Right ventricle myocardium superior (tissue), 1 donor: ENCODE measurements at regions not wholly inside any gene's neighbourhood (a gene's known extent, or its start where the extent isn't known, plus 50 kb on each side); places are given as distances from the start of the nearest gene placed in this dataset.

Experiments used
- ATAC-seq: fragments of 200-7000 bp; cut with Tn5 transposase; one replicate; pipeline ENCODE4 v1.9.1; 2020; ENCODE audit warnings: mild to moderate bottlenecking; ENCODE audit not compliant: poor library complexity
- DNase-seq: peaks from one replicate; pipeline ENCODE4 v3.0.0-alpha.2; 2020
- intact Hi-C: fragments of 100-400 bp; cut with DNase I; formaldehyde crosslinking; loops from one replicate; pipeline ENCODE4 v1.11.2; 2022
- donor health status: DM: no; HTN: yes; CAD: no; lungs with severe emphysema.

DNA sequence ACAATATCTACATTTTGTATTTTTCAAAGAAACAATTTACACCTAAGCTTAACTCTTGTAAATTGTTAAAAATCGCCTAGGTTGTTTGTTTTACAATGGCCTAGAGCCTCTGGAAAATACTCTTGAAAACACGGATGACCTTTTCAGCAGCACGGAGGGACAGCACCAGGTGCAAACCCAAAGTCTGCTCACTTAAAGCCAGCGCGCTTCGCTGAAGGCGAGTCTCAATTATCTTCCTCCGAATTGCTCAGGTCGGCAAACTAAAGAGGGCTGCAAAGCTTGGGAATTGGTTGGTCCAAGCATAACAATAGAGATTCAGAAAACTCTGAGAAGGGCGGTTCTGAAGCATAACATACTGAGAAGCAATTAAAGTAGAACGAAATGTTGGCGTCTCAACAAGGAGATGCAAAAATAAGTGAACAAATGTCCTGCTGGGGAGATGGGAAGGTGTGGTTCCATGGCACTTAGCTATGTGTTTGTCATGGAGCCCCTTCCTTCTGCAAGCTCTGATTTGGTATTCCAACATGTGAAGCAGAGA, 139.9 kb upstream of the PITRM1 start:
- DNase-seq = no peak
- ATAC-seq = no peak
- intact Hi-C loops = no loop called here

- DNase-seq (no peak), ATAC-seq (no peak)
- intact Hi-C loops = no loop called here
Observed at GRCh38 chr10:3310016-3310784, 137.6 kb upstream of the PITRM1 start.

DNA sequence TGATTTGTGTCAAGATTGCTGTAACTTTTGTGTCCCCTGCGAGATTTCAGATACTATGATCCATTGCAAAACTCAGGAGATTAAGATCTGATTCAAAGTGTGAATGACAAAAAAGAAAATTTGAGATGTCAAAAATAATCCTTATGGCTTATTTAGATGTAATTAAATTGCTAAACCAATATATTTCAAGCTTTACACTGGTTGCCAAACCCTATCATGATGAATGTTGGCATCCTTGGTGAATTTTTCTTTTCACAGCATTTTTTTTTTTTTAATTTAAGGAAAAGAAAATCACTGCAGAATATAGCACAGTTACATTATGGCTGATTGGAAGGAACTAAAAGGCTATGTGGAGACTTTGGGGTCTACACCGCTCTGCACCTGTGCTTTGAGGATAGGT, 133.5 kb upstream of the PITRM1 start:
- ATAC-seq (no peak), DNase-seq (no peak)
- intact Hi-C loops = no loop called here

DNA sequence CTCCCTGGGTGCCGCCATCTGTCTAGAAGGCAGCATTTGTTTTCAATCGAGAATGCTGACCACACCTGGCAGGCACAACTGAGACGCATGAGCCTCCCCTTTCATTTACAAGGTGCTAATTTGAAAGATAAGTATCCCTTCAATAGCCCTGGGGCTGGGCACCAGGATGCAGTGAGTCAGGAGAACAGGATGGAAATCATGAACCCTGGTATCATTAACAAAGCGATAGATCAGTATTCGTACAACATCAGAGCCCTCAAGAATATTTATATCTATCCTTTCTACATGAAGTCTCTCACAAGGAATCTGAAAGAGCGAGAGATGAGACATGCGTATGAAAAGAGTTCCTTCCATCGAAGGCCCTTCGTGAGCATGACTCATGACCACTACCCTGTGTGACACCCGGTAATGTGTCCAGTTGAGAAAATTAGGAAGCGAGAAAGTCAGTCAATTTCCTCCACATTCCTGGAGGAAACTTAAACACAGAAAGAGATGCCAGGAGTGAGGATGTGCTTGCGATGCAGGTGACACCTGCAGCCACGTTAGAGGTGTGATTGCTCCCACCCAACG, 123.1 kb upstream of the PITRM1 start:
- DNase-seq (no peak), ATAC-seq (no peak)
- intact Hi-C loops = no loop called here

DNA sequence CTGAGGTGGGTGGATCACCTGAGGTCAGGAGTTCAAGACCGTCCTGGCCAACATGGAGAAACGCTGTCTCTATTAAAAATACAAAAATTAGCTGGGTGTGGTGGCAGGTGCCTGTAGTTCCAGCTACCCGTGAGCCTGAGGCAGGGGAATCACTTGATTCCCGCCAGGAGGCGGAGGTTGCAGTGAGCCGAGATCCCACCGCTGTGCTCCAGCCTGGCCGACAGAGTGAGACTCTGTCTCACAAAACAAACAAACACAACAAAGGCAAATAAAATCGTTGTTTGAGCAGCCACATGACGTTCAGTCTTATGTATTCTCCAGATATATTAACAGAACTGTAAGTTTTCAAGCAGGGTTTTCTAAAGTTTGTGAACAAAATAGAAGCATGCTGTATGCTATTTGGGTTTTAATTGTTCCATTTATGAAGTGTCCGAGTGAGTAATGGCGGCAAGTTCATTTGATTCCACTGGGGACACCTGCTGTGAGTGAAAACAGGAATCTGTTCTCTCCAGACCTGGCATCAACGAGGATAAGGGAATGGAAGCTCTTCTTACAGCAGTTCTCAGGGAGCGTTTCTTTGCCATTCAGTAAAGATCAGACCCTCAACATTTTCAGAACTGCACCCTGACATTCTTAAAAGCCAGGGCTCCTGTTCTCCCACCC, 122.5 kb upstream of the PITRM1 start:
- no peak for DNase-seq
- intact Hi-C loops = no loop called here
- ATAC-seq = no peak

DNA sequence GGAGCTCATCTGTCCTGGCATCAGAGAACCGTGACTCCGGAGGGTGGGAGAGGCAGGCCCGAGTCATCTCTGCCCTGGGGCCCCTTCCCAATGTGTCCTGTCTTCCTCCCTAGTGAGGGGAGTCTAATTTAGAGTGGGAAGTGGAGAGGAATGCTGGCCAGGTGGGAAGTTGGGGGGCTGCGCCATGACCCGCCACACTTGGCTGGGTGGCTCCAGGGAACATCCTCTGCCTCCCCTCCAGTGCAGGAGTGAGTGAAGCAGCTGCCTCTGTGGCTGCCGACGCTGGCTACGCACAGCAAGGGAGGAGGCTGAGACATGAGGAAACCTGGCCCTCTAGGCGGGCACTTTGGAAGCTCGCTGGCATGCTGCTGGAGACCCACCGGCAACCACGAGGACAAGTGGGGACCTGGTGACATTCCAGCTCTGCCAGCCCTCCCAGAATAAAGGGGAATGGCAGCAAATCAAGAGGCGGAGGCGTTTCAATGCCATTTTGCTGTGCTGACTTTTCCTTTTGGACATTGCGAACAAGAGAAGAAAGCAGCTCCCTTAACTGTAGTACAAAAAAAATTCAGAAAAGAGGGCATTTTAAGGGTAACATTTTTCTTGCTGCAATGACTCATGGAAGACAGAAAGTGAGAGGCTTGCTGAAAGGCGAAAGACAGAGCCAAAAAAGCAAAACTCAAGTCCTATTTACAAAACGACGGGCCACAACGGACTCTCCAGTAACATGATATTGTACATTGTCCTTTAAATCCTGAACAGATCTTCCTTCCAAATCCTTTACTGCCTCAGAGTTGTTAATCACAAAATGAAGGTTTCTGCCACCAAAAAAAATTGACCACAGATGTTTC, 121.2 kb upstream of the PITRM1 start:
- DNase-seq (no peak), ATAC-seq (no peak)
- intact Hi-C loops = no loop called here

GRCh38 chr10:3292636-3293035, 120.1 kb upstream of the PITRM1 start:
- no peak for DNase-seq
- ATAC-seq = no peak
- intact Hi-C loops = no loop called here

- DNase-seq = no peak
- ATAC-seq = no peak
- intact Hi-C loops = no loop called here
Observed at GRCh38 chr10:3290550-3290949, 118.0 kb upstream of the PITRM1 start.

- no peak for ATAC-seq
- intact Hi-C loops = no loop called here
- DNase-seq = no peak
Observed at GRCh38 chr10:3287572-3288445, 115.2 kb upstream of the PITRM1 start.

DNA sequence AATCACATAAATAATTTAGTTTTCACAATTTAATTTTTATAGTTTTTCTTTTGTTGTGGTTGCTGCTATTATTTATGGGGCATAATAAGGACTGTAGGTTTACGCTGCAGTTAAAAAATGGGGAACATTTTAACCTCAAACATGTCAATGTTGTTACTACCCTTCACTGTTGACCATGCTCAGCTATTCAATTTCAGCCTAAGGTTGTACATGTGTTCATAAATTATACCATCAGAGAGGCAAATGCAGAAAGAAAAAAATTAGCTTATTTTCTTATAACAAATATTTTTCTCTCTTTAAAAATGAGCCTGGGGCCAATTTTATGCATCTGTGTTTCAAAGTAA, 110.1 kb upstream of the PITRM1 start:
- intact Hi-C loops = no loop called here
- DNase-seq (no peak), ATAC-seq (no peak)

DNA sequence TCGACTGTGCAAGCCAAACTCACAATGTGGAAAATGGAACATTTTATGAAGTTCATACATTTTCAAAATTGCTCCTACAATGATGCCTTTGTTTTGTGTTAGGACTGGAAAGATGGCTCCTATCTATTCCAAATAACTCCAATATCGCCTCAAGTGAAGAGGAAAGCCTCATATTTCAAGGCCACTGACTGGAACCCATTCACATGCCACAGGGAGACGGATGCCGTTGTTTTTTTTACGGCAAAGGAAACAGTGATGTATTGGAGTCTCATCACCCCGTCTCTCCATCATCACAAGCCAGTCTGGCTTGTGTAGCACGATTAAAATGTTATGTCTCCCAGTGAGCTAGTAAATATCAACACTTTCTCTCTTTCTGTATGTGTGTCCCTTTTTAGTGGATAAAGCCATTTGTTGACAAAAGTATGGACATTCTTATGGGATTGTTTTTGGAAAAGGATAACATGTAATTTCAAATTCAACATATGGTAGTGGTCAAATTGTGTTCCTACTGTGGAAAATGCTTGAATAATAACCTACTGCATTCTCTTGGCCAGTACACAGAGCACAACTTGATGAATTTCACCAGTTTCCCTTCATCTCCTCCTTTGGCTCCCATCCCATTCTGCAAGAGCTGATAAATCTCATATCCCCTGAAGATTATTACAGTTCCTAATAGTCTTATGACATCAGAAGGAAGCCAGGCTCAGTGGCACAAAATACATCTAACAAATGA, 109.5 kb upstream of the PITRM1 start:
- intact Hi-C loops = no loop called here
- ATAC-seq (peak; percentile 48), DNase-seq (no peak)

DNA sequence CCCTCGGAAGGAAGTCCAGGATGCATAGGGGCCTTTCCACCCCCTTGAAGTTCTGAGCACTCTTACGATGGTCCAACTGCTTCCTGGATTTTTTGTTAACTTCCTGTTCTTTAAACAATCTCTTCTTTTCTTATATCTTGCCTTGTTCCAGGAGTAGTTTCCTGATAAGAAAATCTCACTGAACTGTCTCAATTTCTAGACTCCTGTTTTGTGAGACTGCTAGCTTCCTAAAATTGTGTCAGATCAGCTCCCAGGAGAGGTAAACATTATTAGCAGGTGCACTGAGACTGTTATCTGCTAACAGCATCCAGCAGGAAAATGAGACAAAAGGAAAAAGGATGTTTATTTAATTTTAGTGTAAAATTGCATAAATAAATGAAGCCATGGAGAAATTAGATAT, 106.2 kb upstream of the PITRM1 start:
- intact Hi-C loops = no loop called here
- DNase-seq = no peak
- no peak for ATAC-seq

GRCh38 chr10:3277566-3277965, 105.0 kb upstream of the PITRM1 start:
- ATAC-seq = no peak
- DNase-seq = no peak
- intact Hi-C loops = no loop called here

- DNase-seq (no peak), ATAC-seq (no peak)
- intact Hi-C loops = no loop called here
Observed at GRCh38 chr10:3274414-3274813, 101.8 kb upstream of the PITRM1 start.

DNA sequence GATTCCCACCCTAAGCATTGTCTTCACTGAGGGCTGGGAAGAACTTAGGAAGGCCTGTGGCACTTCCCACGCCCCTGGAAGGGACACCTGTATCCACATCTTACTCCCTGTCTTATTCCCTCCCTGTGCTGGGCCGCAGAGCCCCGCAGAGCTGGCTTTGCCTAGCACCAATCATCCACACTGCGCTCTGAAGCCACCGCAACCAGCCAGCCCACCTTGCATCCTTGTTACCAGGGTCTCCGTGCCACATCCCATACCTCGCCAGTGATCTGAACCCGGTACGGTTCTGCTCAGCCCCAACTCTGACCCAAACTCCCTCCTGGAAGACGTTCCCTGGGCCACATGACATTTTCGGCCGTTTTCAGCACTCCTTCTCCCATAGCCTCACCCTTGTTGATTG, 101.4 kb upstream of the PITRM1 start:
- DNase-seq (no peak), ATAC-seq (no peak)
- intact Hi-C loops = no loop called here

- DNase-seq = no peak
- intact Hi-C loops = no loop called here
- ATAC-seq = no peak
Observed at GRCh38 chr10:3272300-3272699, 99.7 kb upstream of the PITRM1 start.

- DNase-seq (no peak), ATAC-seq (peak; percentile 81)
- intact Hi-C loops = no loop called here
Observed at GRCh38 chr10:3271354-3272115, 99.0 kb upstream of the PITRM1 start.
